C4-2B (cell line): ENCODE measurements at regions not wholly inside any gene's neighbourhood (a gene's known extent, or its start where the extent isn't known, plus 50 kb on each side); places are given as distances from the start of the nearest gene placed in this dataset.

Source experiments
- ZFX ChIP-seq: fragments of 450-650 bp; IDR thresholded peaks from 2 replicates; pipeline ENCODE4 v1.6.1; 2017
- TF ChIP-seq, protein P1 (sequence below): fragments of 450-650 bp; conservative IDR thresholded peaks from 2 replicates; pipeline ENCODE4 v1.5.1; 2017; ENCODE audit warnings: mild to moderate bottlenecking

DNA sequence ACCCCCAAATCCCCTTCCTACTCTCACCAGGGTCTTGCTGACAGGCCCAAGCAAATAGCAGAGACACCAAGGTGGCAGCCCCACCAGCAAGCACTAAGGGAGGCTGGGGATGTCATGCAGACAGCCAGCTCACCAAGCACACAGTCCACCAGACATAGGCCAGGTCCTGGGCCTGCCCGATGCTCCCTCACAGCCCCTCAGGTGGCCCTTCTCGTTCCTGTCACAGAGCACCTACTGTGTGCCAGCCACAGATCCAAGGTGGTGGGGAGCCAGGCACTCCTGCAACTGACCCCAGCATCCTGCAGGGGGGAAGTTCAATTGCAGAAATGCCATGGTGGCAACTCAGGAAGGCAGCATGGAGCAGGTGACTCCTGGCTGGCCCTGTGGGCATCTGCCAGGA, 60.5 kb upstream of the PNMA1 start:
- TF ChIP-seq, protein P1, sequence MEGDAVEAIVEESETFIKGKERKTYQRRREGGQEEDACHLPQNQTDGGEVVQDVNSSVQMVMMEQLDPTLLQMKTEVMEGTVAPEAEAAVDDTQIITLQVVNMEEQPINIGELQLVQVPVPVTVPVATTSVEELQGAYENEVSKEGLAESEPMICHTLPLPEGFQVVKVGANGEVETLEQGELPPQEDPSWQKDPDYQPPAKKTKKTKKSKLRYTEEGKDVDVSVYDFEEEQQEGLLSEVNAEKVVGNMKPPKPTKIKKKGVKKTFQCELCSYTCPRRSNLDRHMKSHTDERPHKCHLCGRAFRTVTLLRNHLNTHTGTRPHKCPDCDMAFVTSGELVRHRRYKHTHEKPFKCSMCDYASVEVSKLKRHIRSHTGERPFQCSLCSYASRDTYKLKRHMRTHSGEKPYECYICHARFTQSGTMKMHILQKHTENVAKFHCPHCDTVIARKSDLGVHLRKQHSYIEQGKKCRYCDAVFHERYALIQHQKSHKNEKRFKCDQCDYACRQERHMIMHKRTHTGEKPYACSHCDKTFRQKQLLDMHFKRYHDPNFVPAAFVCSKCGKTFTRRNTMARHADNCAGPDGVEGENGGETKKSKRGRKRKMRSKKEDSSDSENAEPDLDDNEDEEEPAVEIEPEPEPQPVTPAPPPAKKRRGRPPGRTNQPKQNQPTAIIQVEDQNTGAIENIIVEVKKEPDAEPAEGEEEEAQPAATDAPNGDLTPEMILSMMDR = no peak
- TF ChIP-seq ZFX = no peak
